Cardiac muscle cell (in vitro differentiated cells and primary cell): ENCODE measurements at regions not wholly inside any gene's neighbourhood (a gene's known extent, or its start where the extent isn't known, plus 50 kb on each side); places are given as distances from the start of the nearest gene placed in this dataset.
A peak's percentile ranks its signal among the peaks of the same experiment; 100 is the strongest.

ENCODE experiments used
- DNase-seq, 2 donors: peaks; one replicate each; pipeline versions ENCODE4 v3.0.0 to v3.0.0-alpha.2; 2010 to 2017; ENCODE audit warnings: low read depth in 1 of 2, low spot score in 1 of 2
- H3K27ac ChIP-seq: fragments of 200-600 bp; sonication (generic); 2 replicates; pipeline ENCODE4 v1.5.1; 2016
- H3K27me3 ChIP-seq: fragments of 200-600 bp; sonication (generic); 2 replicates; pipeline ENCODE4 v1.6.0; 2016; ENCODE audit warnings: control low read depth
- H3K36me3 ChIP-seq: fragments of 200-600 bp; sonication (generic); 2 replicates; pipeline ENCODE4 v1.5.1; 2016; ENCODE audit warnings: control low read depth
- H3K4me1 ChIP-seq: fragments of 200-600 bp; sonication (generic); 2 replicates; pipeline ENCODE4 v1.8.1; 2017; ENCODE audit warnings: low read depth, mild to moderate bottlenecking, mixed run types
- H3K4me3 ChIP-seq: fragments of 200-600 bp; sonication (generic); 2 replicates; pipeline ENCODE4 v1.5.1; 2016; ENCODE audit warnings: mild to moderate bottlenecking
- H3K9me3 ChIP-seq: fragments of 200-600 bp; sonication (generic); 2 replicates; pipeline ENCODE4 v1.5.1; 2017; ENCODE audit warnings: low read depth, mild to moderate bottlenecking, control low read depth
- TF ChIP-seq, protein P1 (sequence below): IDR thresholded peaks from 2 replicates; pipeline ENCODE4 v1.5.1; 2012; ENCODE audit warnings: low read depth, mild to moderate bottlenecking, low read length

DNA sequence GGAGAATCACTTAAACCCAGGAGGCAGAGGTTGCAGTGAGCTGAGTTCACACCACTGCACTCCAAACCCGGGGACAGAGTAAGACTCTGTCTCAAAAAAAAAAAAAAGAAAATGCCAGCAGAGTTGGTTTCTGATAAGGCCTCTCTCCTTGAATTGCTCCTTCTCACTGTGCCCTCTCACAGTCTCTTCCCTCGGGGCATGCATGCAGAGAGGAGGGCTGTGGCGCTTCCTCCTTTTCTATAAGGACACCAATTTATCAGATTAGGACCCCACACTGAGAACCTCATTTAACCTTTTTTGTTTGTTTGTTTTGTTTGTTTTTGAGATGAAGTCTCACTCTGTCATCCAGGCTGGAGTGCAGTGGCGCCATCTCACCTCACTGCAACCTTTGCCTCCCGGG is 110.5 kb downstream of the ZFP36L2 start:
- DNase-seq, result no peak
- Histone ChIP-seq H3K27ac (no peak overlapping the region), H3K4me1 (no peaks in the 10 kb centered on the region), H3K9me3 (no peaks in the 10 kb centered on the region), H3K4me3 (no peak overlapping the region), H3K27me3 (no peaks in the 10 kb centered on the region), H3K36me3 (no peaks in the 10 kb centered on the region)
- TF ChIP-seq, protein P1, sequence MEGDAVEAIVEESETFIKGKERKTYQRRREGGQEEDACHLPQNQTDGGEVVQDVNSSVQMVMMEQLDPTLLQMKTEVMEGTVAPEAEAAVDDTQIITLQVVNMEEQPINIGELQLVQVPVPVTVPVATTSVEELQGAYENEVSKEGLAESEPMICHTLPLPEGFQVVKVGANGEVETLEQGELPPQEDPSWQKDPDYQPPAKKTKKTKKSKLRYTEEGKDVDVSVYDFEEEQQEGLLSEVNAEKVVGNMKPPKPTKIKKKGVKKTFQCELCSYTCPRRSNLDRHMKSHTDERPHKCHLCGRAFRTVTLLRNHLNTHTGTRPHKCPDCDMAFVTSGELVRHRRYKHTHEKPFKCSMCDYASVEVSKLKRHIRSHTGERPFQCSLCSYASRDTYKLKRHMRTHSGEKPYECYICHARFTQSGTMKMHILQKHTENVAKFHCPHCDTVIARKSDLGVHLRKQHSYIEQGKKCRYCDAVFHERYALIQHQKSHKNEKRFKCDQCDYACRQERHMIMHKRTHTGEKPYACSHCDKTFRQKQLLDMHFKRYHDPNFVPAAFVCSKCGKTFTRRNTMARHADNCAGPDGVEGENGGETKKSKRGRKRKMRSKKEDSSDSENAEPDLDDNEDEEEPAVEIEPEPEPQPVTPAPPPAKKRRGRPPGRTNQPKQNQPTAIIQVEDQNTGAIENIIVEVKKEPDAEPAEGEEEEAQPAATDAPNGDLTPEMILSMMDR, result no peak

DNA sequence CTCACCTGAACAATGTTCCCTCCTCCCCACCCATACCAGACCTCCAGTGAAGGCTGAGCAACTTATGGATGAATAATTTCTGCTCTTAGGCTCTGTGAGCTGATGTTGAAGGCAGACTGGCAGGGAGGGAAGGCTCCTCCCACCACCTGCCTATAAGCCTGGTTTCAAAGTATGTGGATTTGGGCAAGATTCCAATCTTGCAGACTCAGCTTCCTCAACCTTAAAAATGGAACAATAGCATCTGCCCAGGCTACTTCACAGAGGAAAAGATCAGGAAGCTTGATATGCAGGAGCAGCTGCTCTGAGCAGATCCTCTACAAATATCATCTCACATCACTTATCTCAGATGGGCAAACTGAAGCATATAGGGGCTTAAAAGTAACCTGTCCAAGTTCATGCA is 112.2 kb downstream of the ZFP36L2 start:
- Histone ChIP-seq H3K9me3 (no peaks in the 10 kb centered on the region), H3K4me3 (no peak overlapping the region), H3K27ac (no peak overlapping the region), H3K36me3 (no peaks in the 10 kb centered on the region), H3K27me3 (no peaks in the 10 kb centered on the region), H3K4me1 (peaks cover 10% of the 10 kb centered on the region)
- TF ChIP-seq, protein P1, result no peak
- DNase-seq, result peak in 1 of 2 donors; percentile 41

DNA sequence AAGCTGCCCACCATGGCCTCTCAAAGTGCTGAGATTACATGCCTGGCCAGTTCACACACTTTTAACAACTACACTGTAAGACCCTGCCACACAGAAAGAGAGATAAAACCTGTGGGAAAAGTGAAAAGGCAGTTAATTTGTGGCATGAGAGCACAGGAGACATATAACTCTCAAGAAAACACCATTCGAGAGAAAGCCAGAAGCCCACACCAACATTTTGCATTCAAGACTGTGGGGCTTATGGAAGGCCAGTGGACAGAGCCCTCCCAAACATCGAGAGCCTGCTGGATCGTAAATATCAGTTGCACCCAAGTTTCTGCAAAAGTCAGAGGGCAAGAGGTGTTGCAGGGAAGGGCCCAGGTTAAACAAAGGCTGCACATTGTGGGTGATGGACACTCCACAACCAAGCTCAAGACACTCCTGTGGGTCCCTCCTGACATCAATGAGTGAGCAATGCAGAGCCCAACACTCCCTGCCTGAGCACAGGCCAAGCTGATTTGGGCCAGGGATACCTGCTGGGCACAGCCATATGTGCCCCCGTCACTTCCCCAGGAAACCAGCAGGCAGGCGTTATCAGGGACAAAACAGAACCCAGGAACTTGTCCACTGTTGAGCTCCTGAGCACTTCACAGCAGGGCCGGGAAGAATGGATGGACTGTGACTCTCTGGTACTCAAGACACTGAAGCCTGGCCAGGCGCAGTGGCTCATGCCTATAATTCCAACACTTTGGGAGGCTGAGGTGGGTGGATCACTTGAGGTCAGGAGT is 114.4 kb downstream of the ZFP36L2 start:
- Histone ChIP-seq H3K27me3 (no peaks in the 10 kb centered on the region), H3K9me3 (no peaks in the 10 kb centered on the region), H3K36me3 (no peaks in the 10 kb centered on the region), H3K4me3 (no peak overlapping the region), H3K4me1 (peaks cover 17% of the 10 kb centered on the region), H3K27ac (no peak overlapping the region)
- no peak for DNase-seq
- TF ChIP-seq, protein P1, result no peak

DNA sequence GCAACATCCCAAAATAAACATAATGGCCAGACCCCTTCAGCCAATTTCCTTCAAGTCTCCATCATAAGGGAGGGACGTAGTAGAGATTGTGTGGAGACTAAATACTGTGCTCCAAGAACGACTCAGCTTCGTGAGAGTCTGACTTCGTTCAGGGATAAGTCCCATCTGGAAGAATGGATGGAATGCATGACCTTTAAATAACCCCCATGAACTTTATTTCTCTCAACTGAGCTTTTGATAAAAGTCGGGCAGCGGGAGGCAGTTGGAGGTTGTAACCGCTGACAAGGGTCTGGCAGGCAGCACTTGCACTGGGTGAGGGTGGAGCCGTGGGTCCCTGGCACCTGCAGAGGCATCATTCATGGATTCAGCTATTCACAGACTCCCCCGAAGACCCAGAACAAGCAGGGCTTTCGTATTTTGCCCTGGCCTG is 115.9 kb downstream of the ZFP36L2 start:
- DNase-seq, result peak; percentile 74 to 91
- Histone ChIP-seq H3K27me3 (no peaks in the 10 kb centered on the region), H3K4me1 (peaks cover 26% of the 10 kb centered on the region), H3K4me3 (no peak overlapping the region), H3K27ac (peak overlapping the region; percentile 88), H3K36me3 (no peaks in the 10 kb centered on the region), H3K9me3 (no peaks in the 10 kb centered on the region)
- TF ChIP-seq, protein P1, result no peak

DNA sequence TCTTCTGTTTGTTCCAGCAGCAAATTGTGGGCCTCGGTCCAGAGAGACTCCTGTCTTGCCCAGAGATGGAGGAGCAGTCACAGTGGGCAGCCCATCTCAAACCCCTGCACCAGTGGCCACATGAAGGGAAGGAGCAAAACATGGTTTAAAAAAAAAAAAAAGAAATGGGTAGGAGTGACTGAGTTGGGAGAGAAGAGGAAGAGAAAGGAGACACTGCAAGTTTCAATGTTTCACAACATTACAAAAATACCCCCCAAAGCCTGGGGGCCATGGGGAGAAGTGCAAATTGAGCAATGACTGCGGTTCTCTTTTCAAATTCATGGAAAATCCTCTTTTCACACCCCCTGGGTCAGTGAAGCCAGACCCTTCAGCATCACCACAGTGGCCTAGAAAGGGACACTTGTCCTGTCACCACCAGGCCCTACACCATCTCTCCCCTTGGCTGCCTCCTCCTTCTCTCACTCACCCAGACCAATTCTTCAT is 117.1 kb downstream of the ZFP36L2 start:
- H3K36me3 ChIP-seq, result no peaks in the 10 kb centered on the region
- TF ChIP-seq, protein P1, result no peak
- H3K4me1 ChIP-seq, result peaks cover 27% of the 10 kb centered on the region
- no peak overlapping the region for H3K4me3 ChIP-seq
- H3K27ac ChIP-seq, result peak overlapping the region; percentile 88
- peak in 1 of 2 donors; percentile 52 for DNase-seq
- no peaks in the 10 kb centered on the region for H3K27me3 ChIP-seq
- H3K9me3 ChIP-seq, result no peaks in the 10 kb centered on the region
